Thyroid gland (tissue), 4 donors: ENCODE measurements at regions not wholly inside any gene's neighbourhood (a gene's known extent, or its start where the extent isn't known, plus 50 kb on each side); places are given as distances from the start of the nearest gene placed in this dataset.

Experiments used
- DNase-seq, 2 donors: peaks; one replicate each; pipeline ENCODE4 v3.0.0-alpha.2; 2019
- H3K27ac ChIP-seq, 3 donors: fragments of 200-600 bp; sonication (generic); 1 replicate in 2 of 3; 2 replicates in 1 of 3; pipeline ENCODE4 v1.5.1; 2016 to 2019; ENCODE audit warnings: mild to moderate bottlenecking in 1 of 3, moderate library complexity in 1 of 3
- H3K27me3 ChIP-seq: fragments of 200-600 bp; sonication (generic); one replicate; pipeline ENCODE4 v1.5.1; 2019
- H3K36me3 ChIP-seq, 2 donors: fragments of 200-600 bp; sonication (generic); one replicate each; pipeline ENCODE4 v1.5.1; 2016 to 2019
- H3K4me1 ChIP-seq, 2 donors: fragments of 200-600 bp; sonication (generic); one replicate each; pipeline ENCODE4 v1.5.1; 2017 to 2019
- H3K4me3 ChIP-seq, 3 donors: fragments of 200-600 bp; sonication (generic); replicated peaks in 1 of 3; 1 replicate in 2 of 3; 2 replicates in 1 of 3; pipeline ENCODE4 v1.5.1; 2016; ENCODE audit warnings: mild to moderate bottlenecking in 1 of 3
- H3K9me3 ChIP-seq: fragments of 200-600 bp; sonication (generic); one replicate; pipeline ENCODE4 v1.5.1; 2017
- POLR2A ChIP-seq, 2 donors: fragments of 450-650 bp; IDR thresholded peaks; one replicate each; pipeline ENCODE4 v1.6.1; 2017; ENCODE audit warnings: antibody characterized with exemption in 2 of 2, mild to moderate bottlenecking in 2 of 2, moderate library complexity in 1 of 2
- WGBS, 2 donors: methylation state at CpG; one replicate each; pipeline ENCODE4 v1.1.5; 2017; 5-methylcytosine and 5-hydroxymethylcytosine counted together
- intact Hi-C: fragments of 100-400 bp; cut with DNase I; formaldehyde crosslinking; loops from one replicate; pipeline ENCODE4 v1.15.1; 2023
- TF ChIP-seq, protein P1 (sequence below), 6 experiments: fragments of 200-600 bp in 3 of 6; fragments of 450-650 bp in 3 of 6; sonication (generic) in 3 of 6; IDR thresholded peaks; one replicate each; pipeline ENCODE4 v1.5.1; 2016 to 2019; ENCODE audit warnings: antibody characterized with exemption in 6 of 6, mild to moderate bottlenecking in 2 of 6, inconsistent platforms in 1 of 6, moderate library complexity in 1 of 6

DNA sequence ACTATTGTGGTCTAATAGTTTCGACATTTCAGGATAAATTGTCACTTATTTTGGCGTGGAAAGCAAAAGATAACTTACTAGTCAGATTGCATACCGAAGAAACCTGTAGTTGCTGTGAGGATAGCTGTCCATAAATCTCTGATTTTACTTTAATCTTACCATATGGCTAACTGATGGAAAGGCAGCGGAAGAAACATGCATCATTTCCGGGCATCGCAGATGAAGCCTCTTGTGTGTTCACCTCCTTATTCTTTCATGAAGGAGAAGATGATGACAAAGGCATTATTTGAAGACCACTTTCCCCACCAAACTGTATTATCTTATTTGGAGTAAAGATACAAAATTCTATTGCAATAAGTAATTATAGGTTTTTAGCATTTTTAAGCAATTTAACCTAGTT, 763.6 kb upstream of the SLITRK6 start:
- intact Hi-C loops = no loop called here
- 92 to 96% methylated on average over 6 of the region's 6 CpGs for WGBS, 2 donors
- H3K27me3 ChIP-seq = no peaks in the 10 kb centered on the region
- DNase-seq = no peak
- H3K27ac ChIP-seq = no peak overlapping the region
- no peaks in the 10 kb centered on the region for H3K9me3 ChIP-seq
- no peak for TF ChIP-seq POLR2A (IDR thresholded peaks at IDR 0.05)
- TF ChIP-seq, protein P1, sequence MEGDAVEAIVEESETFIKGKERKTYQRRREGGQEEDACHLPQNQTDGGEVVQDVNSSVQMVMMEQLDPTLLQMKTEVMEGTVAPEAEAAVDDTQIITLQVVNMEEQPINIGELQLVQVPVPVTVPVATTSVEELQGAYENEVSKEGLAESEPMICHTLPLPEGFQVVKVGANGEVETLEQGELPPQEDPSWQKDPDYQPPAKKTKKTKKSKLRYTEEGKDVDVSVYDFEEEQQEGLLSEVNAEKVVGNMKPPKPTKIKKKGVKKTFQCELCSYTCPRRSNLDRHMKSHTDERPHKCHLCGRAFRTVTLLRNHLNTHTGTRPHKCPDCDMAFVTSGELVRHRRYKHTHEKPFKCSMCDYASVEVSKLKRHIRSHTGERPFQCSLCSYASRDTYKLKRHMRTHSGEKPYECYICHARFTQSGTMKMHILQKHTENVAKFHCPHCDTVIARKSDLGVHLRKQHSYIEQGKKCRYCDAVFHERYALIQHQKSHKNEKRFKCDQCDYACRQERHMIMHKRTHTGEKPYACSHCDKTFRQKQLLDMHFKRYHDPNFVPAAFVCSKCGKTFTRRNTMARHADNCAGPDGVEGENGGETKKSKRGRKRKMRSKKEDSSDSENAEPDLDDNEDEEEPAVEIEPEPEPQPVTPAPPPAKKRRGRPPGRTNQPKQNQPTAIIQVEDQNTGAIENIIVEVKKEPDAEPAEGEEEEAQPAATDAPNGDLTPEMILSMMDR (IDR thresholded peaks at IDR 0.05) = no peak
- no peak overlapping the region for H3K4me3 ChIP-seq
- no peaks in the 10 kb centered on the region for H3K4me1 ChIP-seq
- H3K36me3 ChIP-seq = no peaks in the 10 kb centered on the region

DNA sequence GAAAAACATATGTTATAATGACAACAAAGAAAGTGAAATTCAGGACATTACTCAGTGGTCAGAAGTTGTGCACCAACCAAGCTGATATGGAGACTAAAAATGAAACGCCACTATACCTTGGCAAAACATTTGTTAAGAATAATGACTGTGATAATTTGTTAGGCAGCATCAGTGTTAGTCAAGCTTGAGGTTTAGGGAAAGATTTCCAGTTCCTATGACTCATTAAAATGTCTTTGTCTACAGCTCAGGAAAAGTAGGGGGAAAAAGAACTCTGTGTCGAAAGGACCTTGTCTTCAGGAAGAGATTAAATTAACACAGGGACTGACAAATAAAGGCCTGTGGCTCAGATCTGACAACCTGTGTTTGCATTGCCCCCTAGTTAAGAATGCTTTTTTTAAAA, 764.1 kb upstream of the SLITRK6 start:
- intact Hi-C loops = no loop called here
- DNase-seq = no peak
- WGBS, 2 donors = 67% methylated on average over 2 of the region's 2 CpGs
- no peaks in the 10 kb centered on the region for H3K9me3 ChIP-seq
- no peaks in the 10 kb centered on the region for H3K36me3 ChIP-seq
- no peak overlapping the region for H3K27ac ChIP-seq
- H3K4me3 ChIP-seq = no peak overlapping the region
- TF ChIP-seq, protein P1 (IDR thresholded peaks at IDR 0.05) = no peak
- no peak for TF ChIP-seq POLR2A (IDR thresholded peaks at IDR 0.05)
- no peaks in the 10 kb centered on the region for H3K4me1 ChIP-seq
- no peaks in the 10 kb centered on the region for H3K27me3 ChIP-seq

- no peak for TF ChIP-seq POLR2A (IDR thresholded peaks at IDR 0.05)
- TF ChIP-seq, protein P1 (IDR thresholded peaks at IDR 0.05) = peak in 1 of 6 experiments; percentile 12
- no peaks in the 10 kb centered on the region for H3K36me3 ChIP-seq
- no peaks in the 10 kb centered on the region for H3K27me3 ChIP-seq
- WGBS, 2 donors = 84% methylated on average over 3 of the region's 3 CpGs
- H3K4me3 ChIP-seq = no peak overlapping the region
- H3K4me1 ChIP-seq = no peaks in the 10 kb centered on the region
- no peak for DNase-seq
- intact Hi-C loops = no loop called here
- H3K9me3 ChIP-seq = no peaks in the 10 kb centered on the region
- no peak overlapping the region for H3K27ac ChIP-seq
Observed at GRCh38 chr13:86567119-86567518, 767.9 kb upstream of the SLITRK6 start.

GRCh38 chr13:86569119-86569518, 769.9 kb upstream of the SLITRK6 start:
- no peak for TF ChIP-seq POLR2A (IDR thresholded peaks at IDR 0.05)
- TF ChIP-seq, protein P1 (IDR thresholded peaks at IDR 0.05) = no peak
- 88 to 90% methylated on average over 1 of the region's 1 CpG for WGBS, 2 donors
- no peaks in the 10 kb centered on the region for H3K4me1 ChIP-seq
- DNase-seq = no peak
- H3K27me3 ChIP-seq = no peaks in the 10 kb centered on the region
- H3K9me3 ChIP-seq = no peaks in the 10 kb centered on the region
- intact Hi-C loops = no loop called here
- no peak overlapping the region for H3K27ac ChIP-seq
- no peaks in the 10 kb centered on the region for H3K36me3 ChIP-seq
- no peak overlapping the region for H3K4me3 ChIP-seq

DNA sequence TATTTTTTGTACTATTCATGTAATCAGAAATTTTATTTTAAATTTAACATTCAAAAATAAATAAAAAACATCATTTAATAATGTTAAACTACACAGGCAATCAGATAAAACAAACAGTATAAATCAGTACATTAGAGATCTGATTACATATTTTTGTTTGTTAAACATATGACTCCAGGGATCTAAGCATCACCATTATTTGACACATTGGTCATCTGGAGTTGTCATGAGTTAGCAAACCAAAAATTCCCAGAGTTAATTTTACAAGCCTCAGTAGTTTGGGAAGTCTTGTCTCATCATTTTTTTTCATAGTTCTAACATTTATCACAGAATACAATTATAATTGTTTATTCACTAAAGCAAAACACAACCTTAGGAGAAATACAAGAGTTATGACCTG, 770.8 kb upstream of the SLITRK6 start:
- intact Hi-C loops = no loop called here
- Histone ChIP-seq H3K27me3 (no peaks in the 10 kb centered on the region), H3K4me1 (no peaks in the 10 kb centered on the region), H3K9me3 (no peaks in the 10 kb centered on the region), H3K27ac (no peak overlapping the region), H3K36me3 (no peaks in the 10 kb centered on the region), H3K4me3 (no peak overlapping the region)
- no peak for DNase-seq
- TF ChIP-seq, protein P1 (IDR thresholded peaks at IDR 0.05) = no peak
- no peak for TF ChIP-seq POLR2A (IDR thresholded peaks at IDR 0.05)
